Keratinocyte (primary cell): ENCODE measurements at regions not wholly inside any gene's neighbourhood (a gene's known extent, or its start where the extent isn't known, plus 50 kb on each side); places are given as distances from the start of the nearest gene placed in this dataset.
"Not testable (repeated sequence)": the region's sequence is repeated elsewhere in the genome, so short reads cannot be mapped to it uniquely, and the experiment has no call there.

Source experiments
- DNase-seq: peaks from one replicate; pipeline ENCODE4 v3.0.0-alpha.2; 2011; ENCODE audit warnings: low read depth, missing footprints, low spot score
- FAIRE-seq: peaks from 2 replicates; lab custom pipeline; 2011; peaks lifted over from hg19 to GRCh38; lab: Jason Lieb, UNC
- H2AFZ ChIP-seq: 2 replicates; pipeline ENCODE4 v1.6.0; 2012; ENCODE audit warnings: low read length, control low read depth, inconsistent platforms; ENCODE audit not compliant: control insufficient read depth
- H3K27ac ChIP-seq: 2 replicates; pipeline ENCODE4 v1.5.1; 2011; ENCODE audit warnings: low read length; ENCODE audit not compliant: control insufficient read depth, insufficient read depth
- H3K27me3 ChIP-seq: 3 replicates; pipeline ENCODE4 v1.6.0; 2011; ENCODE audit warnings: low read length; ENCODE audit not compliant: control insufficient read depth, insufficient read depth; ENCODE audit errors: extremely low read depth
- H3K36me3 ChIP-seq, 2 experiments: 2 replicates in 1 of 2; 3 replicates in 1 of 2; pipeline ENCODE4 v1.5.1; 2011; ENCODE audit warnings: low read length in 2 of 2, mild to moderate bottlenecking in 1 of 2; ENCODE audit not compliant: control insufficient read depth in 2 of 2, insufficient read depth in 2 of 2; ENCODE audit errors: extremely low read depth in 1 of 2
- H3K4me1 ChIP-seq: 3 replicates; pipeline ENCODE4 v1.5.1; 2011; ENCODE audit warnings: low read length; ENCODE audit not compliant: control insufficient read depth, insufficient read depth; ENCODE audit errors: extremely low read depth
- H3K4me2 ChIP-seq: 3 replicates; pipeline ENCODE4 v1.6.0; 2011; ENCODE audit warnings: low read depth, low read length; ENCODE audit not compliant: control insufficient read depth, insufficient read depth; ENCODE audit errors: extremely low read depth
- H3K4me3 ChIP-seq, 3 experiments: fragments of 200-600 bp in 1 of 3; sonication (generic) in 1 of 3; 2 replicates in 2 of 3; 3 replicates in 1 of 3; pipeline ENCODE4 v1.5.1; 2011 to 2016; ENCODE audit warnings: low read length in 3 of 3, mild to moderate bottlenecking in 3 of 3, control low read depth in 2 of 3, inconsistent platforms in 1 of 3, low read depth in 1 of 3, mixed read lengths in 1 of 3, mixed run types in 1 of 3, moderate library complexity in 1 of 3; ENCODE audit not compliant: control insufficient read depth in 2 of 3, insufficient read depth in 2 of 3; ENCODE audit errors: extremely low read depth in 1 of 3
- H3K79me2 ChIP-seq: 2 replicates; pipeline ENCODE4 v1.6.0; 2012; ENCODE audit warnings: low read length; ENCODE audit not compliant: control insufficient read depth, insufficient read depth
- H3K9ac ChIP-seq: 3 replicates; pipeline ENCODE4 v1.6.0; 2011; ENCODE audit warnings: low read length; ENCODE audit not compliant: control insufficient read depth, insufficient read depth; ENCODE audit errors: extremely low read depth
- H3K9me1 ChIP-seq: 3 replicates; pipeline ENCODE4 v1.6.0; 2011; ENCODE audit warnings: low read length; ENCODE audit not compliant: control insufficient read depth, insufficient read depth; ENCODE audit errors: extremely low read depth
- H3K9me3 ChIP-seq: 2 replicates; pipeline ENCODE4 v1.5.1; 2012; ENCODE audit warnings: low read depth, low read length; ENCODE audit not compliant: control insufficient read depth
- H4K20me1 ChIP-seq: 3 replicates; pipeline ENCODE4 v1.6.0; 2011; ENCODE audit warnings: low read length; ENCODE audit not compliant: control insufficient read depth, insufficient read depth; ENCODE audit errors: extremely low read depth
- EZH2 ChIP-seq: IDR thresholded peaks from one replicate; pipeline ENCODE4 v1.6.1; 2012; ENCODE audit warnings: inconsistent platforms, mild to moderate bottlenecking, low read length, moderate library complexity
- dilution Hi-C: fragments of 300-500 bp; cut with MboI; formaldehyde crosslinking; loops from one replicate; pipeline ENCODE4 v1.7.0; 2020; ENCODE audit warnings: low sequenced_read_pairs; ENCODE audit not compliant: extremely low pct_ligation_motif_present
- TF ChIP-seq, protein P1 (sequence below), 3 experiments: IDR thresholded peaks in 1 of 3; conservative IDR thresholded peaks in 1 of 3; optimal IDR thresholded peaks in 1 of 3; 2 replicates in 2 of 3; 3 replicates in 1 of 3; pipeline versions ENCODE3 to v1.5.1; 2011; ENCODE audit warnings: low read length in 3 of 3, mild to moderate bottlenecking in 3 of 3, moderate library complexity in 2 of 3, control low read depth in 1 of 3, inconsistent platforms in 1 of 3; ENCODE audit not compliant: insufficient read depth in 2 of 3; ENCODE audit errors: extremely low read depth in 1 of 3

DNA sequence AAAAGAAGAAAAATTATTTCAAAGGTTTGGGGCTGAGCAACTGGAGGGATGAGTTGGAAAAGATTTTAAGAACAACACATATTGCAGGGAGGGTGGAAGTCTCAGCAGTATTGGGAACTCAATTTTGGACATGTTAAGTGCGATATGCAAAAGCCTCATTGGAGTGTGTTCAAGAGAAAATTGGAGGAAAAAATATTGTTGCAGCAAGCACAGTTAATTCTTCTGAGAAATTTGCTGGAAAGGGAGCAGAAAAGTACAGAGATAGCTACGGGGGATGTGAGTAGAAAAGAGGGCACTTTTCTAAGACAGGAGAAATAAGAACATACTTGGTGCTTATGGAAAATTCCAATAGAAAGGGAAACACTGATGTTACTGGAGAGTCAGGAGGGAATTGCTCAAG, 59.8 kb upstream of the MAGI2 start:
- TF ChIP-seq EZH2, result no peak
- TF ChIP-seq, protein P1, sequence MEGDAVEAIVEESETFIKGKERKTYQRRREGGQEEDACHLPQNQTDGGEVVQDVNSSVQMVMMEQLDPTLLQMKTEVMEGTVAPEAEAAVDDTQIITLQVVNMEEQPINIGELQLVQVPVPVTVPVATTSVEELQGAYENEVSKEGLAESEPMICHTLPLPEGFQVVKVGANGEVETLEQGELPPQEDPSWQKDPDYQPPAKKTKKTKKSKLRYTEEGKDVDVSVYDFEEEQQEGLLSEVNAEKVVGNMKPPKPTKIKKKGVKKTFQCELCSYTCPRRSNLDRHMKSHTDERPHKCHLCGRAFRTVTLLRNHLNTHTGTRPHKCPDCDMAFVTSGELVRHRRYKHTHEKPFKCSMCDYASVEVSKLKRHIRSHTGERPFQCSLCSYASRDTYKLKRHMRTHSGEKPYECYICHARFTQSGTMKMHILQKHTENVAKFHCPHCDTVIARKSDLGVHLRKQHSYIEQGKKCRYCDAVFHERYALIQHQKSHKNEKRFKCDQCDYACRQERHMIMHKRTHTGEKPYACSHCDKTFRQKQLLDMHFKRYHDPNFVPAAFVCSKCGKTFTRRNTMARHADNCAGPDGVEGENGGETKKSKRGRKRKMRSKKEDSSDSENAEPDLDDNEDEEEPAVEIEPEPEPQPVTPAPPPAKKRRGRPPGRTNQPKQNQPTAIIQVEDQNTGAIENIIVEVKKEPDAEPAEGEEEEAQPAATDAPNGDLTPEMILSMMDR (optimal IDR thresholded peaks at IDR 0.05 in 1 of 3, IDR thresholded peaks at IDR 0.05 in 1 of 3, conservative IDR thresholded peaks at IDR 0.05 in 1 of 3; ENCODE audit: extremely low read depth in 1 of 3, insufficient read depth in 2 of 3, low read length in 3 of 3), result no peak
- FAIRE-seq, result no peak
- Histone ChIP-seq H3K4me3 (no peak overlapping the region), H3K27me3 (no peaks in the 10 kb centered on the region), H3K79me2 (no peaks in the 10 kb centered on the region), H2AFZ (no peak overlapping the region), H3K9ac (no peak overlapping the region), H3K4me2 (no peak overlapping the region), H3K9me3 (no peaks in the 10 kb centered on the region), H4K20me1 (no peaks in the 10 kb centered on the region), H3K4me1 (no peaks in the 10 kb centered on the region), H3K27ac (no peak overlapping the region), H3K36me3 (no peaks in the 10 kb centered on the region), H3K9me1 (no peaks in the 10 kb centered on the region)
- dilution Hi-C loops, result no loop called here
- DNase-seq, result no peak

DNA sequence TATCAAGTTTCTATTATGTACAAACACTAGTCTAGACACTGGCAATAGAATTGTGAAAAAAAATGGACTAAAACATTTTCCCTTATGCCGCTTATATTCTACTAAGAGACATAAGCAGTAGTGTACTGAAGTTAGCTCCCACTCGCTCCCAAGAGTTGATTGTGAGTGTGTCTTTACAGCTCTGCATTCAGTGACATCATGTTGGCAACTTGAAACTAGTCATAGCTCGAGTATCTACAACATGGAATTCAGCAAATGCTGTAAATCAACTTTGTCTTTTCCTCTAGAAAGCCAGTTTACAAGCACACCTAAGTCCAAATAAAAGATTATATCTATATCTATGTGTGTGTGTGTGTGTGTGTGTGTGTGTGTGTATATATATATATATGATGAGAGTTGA, 58.8 kb upstream of the MAGI2 start:
- no peaks in the 10 kb centered on the region for H3K9me3 ChIP-seq
- H3K27me3 ChIP-seq, result no peaks in the 10 kb centered on the region
- H3K9me1 ChIP-seq, result no peaks in the 10 kb centered on the region
- no peaks in the 10 kb centered on the region for H3K36me3 ChIP-seq
- TF ChIP-seq, protein P1 (optimal IDR thresholded peaks at IDR 0.05 in 1 of 3, IDR thresholded peaks at IDR 0.05 in 1 of 3, conservative IDR thresholded peaks at IDR 0.05 in 1 of 3; ENCODE audit: extremely low read depth in 1 of 3, insufficient read depth in 2 of 3, low read length in 3 of 3), result no peak
- TF ChIP-seq EZH2, result no peak
- H3K4me1 ChIP-seq, result no peaks in the 10 kb centered on the region
- no peak overlapping the region for H3K9ac ChIP-seq
- H3K4me3 ChIP-seq, result no peak overlapping the region
- H3K27ac ChIP-seq, result no peak overlapping the region
- H3K4me2 ChIP-seq, result no peak overlapping the region
- no peaks in the 10 kb centered on the region for H3K79me2 ChIP-seq
- H2AFZ ChIP-seq, result no peak overlapping the region
- DNase-seq (no peak), FAIRE-seq (no peak)
- dilution Hi-C loops, result no loop called here
- H4K20me1 ChIP-seq, result no peaks in the 10 kb centered on the region

DNA sequence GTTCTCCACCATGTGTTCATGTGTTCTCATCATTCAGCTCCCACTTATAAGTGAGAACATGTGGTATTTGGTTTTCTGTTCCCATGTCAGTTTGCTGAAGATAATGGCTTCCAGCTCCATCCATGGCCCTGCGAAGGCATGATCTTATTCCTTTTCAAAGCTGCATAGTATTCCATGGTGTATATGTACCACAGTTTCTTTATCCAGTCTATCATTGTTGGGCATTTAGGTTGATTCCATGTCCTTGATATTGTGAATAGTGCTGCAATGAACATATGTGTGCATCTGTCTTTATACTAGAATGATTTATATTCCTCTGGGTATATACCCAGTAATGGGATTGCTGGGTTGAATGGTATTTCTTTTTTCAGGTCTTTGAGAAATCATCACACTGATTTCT, 57.6 kb upstream of the MAGI2 start:
- H3K79me2 ChIP-seq, H3K9me3 ChIP-seq, dilution Hi-C loops, DNase-seq, H3K4me1 ChIP-seq, H3K9ac ChIP-seq, H3K4me3 ChIP-seq, H3K4me2 ChIP-seq, H2AFZ ChIP-seq, H3K36me3 ChIP-seq, H3K9me1 ChIP-seq, H3K27ac ChIP-seq, H4K20me1 ChIP-seq, H3K27me3 ChIP-seq, FAIRE-seq: not testable (repeated sequence)
